HCT116 (cell line): ENCODE measurements at regions not wholly inside any gene's neighbourhood (a gene's known extent, or its start where the extent isn't known, plus 50 kb on each side); places are given as distances from the start of the nearest gene placed in this dataset.

Source experiments
- ATAC-seq: fragments of 200-7000 bp; cut with Tn5 transposase; 2 replicates; pipeline ENCODE4 v1.9.1; 2020; ENCODE audit warnings: mild to moderate bottlenecking, moderate library complexity
- BruUV-seq: library from RNA; stranded (reverse); fragments of 400-500 nt; replicated peaks from 2 replicates; lab custom pipeline; 2021; lab: Mats Ljungman, UMichigan
- CTCF ChIA-PET: fragments of 300-600 bp; sonication (Branson Sonifier 250); formaldehyde crosslinking; loops from one replicate; lab custom pipeline; 2021; ENCODE audit warnings: antibody characterized with exemption; lab: Charles Lee
- POLR2A ChIA-PET: fragments of 300-600, 350-600 bp; sonication (Branson Sonifier 250); formaldehyde crosslinking; loops from one replicate; lab custom pipeline; 2021; ENCODE audit warnings: antibody characterized with exemption; lab: Charles Lee
- RAD21 ChIA-PET, 2 experiments: fragments of 300-600 bp; sonication (Branson Sonifier 250); formaldehyde crosslinking; loops; one replicate each; lab custom pipeline; 2023; ENCODE audit warnings: low total read pairs in 2 of 2; ENCODE audit not compliant: uncharacterized antibody in 2 of 2, unreplicated experiment in 2 of 2, low non-redundant PET in 1 of 2; lab: Charles Lee
- DNase-seq: peaks from one replicate; pipeline ENCODE4 v3.0.0-alpha.2; 2010; ENCODE audit warnings: low read depth, low spot score
- H2AFZ ChIP-seq: fragments of 200-600 bp; shearing (Covaris generic), sonication (generic); 2 replicates; pipeline ENCODE4 v1.6.1; 2017; ENCODE audit warnings: low read depth, mixed run types, mixed read lengths, antibody characterized with exemption, low read length; ENCODE audit not compliant: poor library complexity, severe bottlenecking
- H3K27ac ChIP-seq: 2 replicates; pipeline ENCODE4 v1.5.1; 2012; ENCODE audit warnings: low read depth, low read length
- H3K27me3 ChIP-seq: fragments of 200-600 bp; sonication (generic); 2 replicates; pipeline ENCODE4 v1.6.1; 2016; ENCODE audit warnings: mixed run types, low read length, mixed read lengths; ENCODE audit not compliant: insufficient read depth
- H3K36me3 ChIP-seq, 2 experiments: fragments of 200-500 bp in 1 of 2; fragments of 200-600 bp in 1 of 2; sonication (Bioruptor generic) in 1 of 2; sonication (generic) in 1 of 2; 2 replicates each; pipeline versions ENCODE4 v1.5.1 to v1.6.1; 2014 to 2016; ENCODE audit warnings: low read length in 2 of 2, inconsistent platforms in 1 of 2, mixed read lengths in 1 of 2, mixed run types in 1 of 2; ENCODE audit not compliant: insufficient read depth in 2 of 2, control insufficient read depth in 1 of 2
- H3K4me1 ChIP-seq, 2 experiments: fragments of 200-600 bp in 1 of 2; sonication (generic) in 1 of 2; 2 replicates each; pipeline versions ENCODE4 v1.5.1 to v1.6.1; 2012 to 2017; ENCODE audit warnings: low read length in 2 of 2, inconsistent platforms in 1 of 2, mild to moderate bottlenecking in 1 of 2, mixed read lengths in 1 of 2, mixed run types in 1 of 2, moderate library complexity in 1 of 2; ENCODE audit not compliant: insufficient read depth in 2 of 2, control insufficient read depth in 1 of 2
- H3K4me2 ChIP-seq: fragments of 200-600 bp; sonication (generic); 2 replicates; pipeline ENCODE4 v1.6.1; 2017; ENCODE audit warnings: mixed run types, low read length, mixed read lengths
- H3K4me3 ChIP-seq, 2 experiments: fragments of 200-600 bp in 1 of 2; sonication (generic) in 1 of 2; replicated peaks in 1 of 2; 2 replicates each; pipeline ENCODE4 v1.5.1; 2011 to 2016; ENCODE audit warnings: low read length in 2 of 2, control low read depth in 1 of 2, low read depth in 1 of 2, mild to moderate bottlenecking in 1 of 2, mixed read lengths in 1 of 2, mixed run types in 1 of 2
- H3K79me2 ChIP-seq: fragments of 200-600 bp; sonication (generic); 2 replicates; pipeline ENCODE4 v1.6.1; 2017; ENCODE audit warnings: mild to moderate bottlenecking, mixed run types, low read length, moderate library complexity, mixed read lengths; ENCODE audit not compliant: insufficient read depth
- H3K9ac ChIP-seq: fragments of 200-600 bp; sonication (generic); 2 replicates; pipeline ENCODE4 v1.6.1; 2016; ENCODE audit warnings: low read length, mixed read lengths
- H3K9me2 ChIP-seq: fragments of 200-600 bp; sonication (generic), shearing (Covaris generic); 2 replicates; pipeline ENCODE4 v1.6.1; 2017; ENCODE audit warnings: mixed run types, mild to moderate bottlenecking, moderate library complexity; ENCODE audit not compliant: insufficient read depth
- H3K9me3 ChIP-seq, 2 experiments: fragments of 200-500 bp in 1 of 2; fragments of 200-600 bp in 1 of 2; sonication (Bioruptor generic) in 1 of 2; sonication (generic) in 1 of 2; 2 replicates each; pipeline ENCODE4 v1.6.1; 2014 to 2017; ENCODE audit warnings: low read length in 2 of 2, mixed read lengths in 2 of 2, inconsistent platforms in 1 of 2, low read depth in 1 of 2, mild to moderate bottlenecking in 1 of 2, mixed run types in 1 of 2, moderate library complexity in 1 of 2; ENCODE audit not compliant: control insufficient read depth in 1 of 2, insufficient read depth in 1 of 2
- H4K20me1 ChIP-seq: fragments of 200-600 bp; sonication (generic), shearing (Covaris generic); 2 replicates; pipeline ENCODE4 v1.6.1; 2017; ENCODE audit warnings: mixed run types, mild to moderate bottlenecking, moderate library complexity; ENCODE audit not compliant: insufficient read depth
- CEBPB ChIP-seq: IDR thresholded peaks from 2 replicates; pipeline ENCODE4 v1.6.1; 2012; ENCODE audit warnings: low read depth
- CTCF ChIP-seq, 3 experiments: fragments of 200-600 bp in 1 of 3; sonication (generic) in 1 of 3; IDR thresholded peaks in 2 of 3; conservative IDR thresholded peaks in 1 of 3; 2 replicates each; pipeline ENCODE4 v1.5.1; 2012 to 2017; ENCODE audit warnings: low read depth in 2 of 3, low read length in 2 of 3, antibody characterized with exemption in 1 of 3, borderline replicate concordance in 1 of 3, control low read depth in 1 of 3, mild to moderate bottlenecking in 1 of 3, mixed read lengths in 1 of 3, mixed run types in 1 of 3, moderate library complexity in 1 of 3; ENCODE audit not compliant: insufficient read depth in 1 of 3
- EGR1 ChIP-seq: IDR thresholded peaks from 2 replicates; pipeline ENCODE4 v1.6.1; 2012; ENCODE audit warnings: low read depth
- ELF1 ChIP-seq: IDR thresholded peaks from 2 replicates; pipeline ENCODE4 v1.6.1; 2012; ENCODE audit warnings: low read depth, borderline replicate concordance
- EZH2 ChIP-seq: fragments of 200-600 bp; sonication (generic); IDR thresholded peaks from 2 replicates; pipeline ENCODE4 v1.6.1; 2017; ENCODE audit warnings: antibody characterized with exemption, mixed run types
- EZH2phosphoT487 ChIP-seq: fragments of 200-600 bp; IDR thresholded peaks from 2 replicates; pipeline ENCODE4 v1.6.1; 2018; ENCODE audit warnings: antibody characterized with exemption, borderline replicate concordance
- FOSL1 ChIP-seq: IDR thresholded peaks from 2 replicates; pipeline ENCODE4 v1.6.1; 2012; ENCODE audit warnings: low read depth
- JUND ChIP-seq: IDR thresholded peaks from 2 replicates; pipeline ENCODE4 v1.6.1; 2012
- SIN3A ChIP-seq: IDR thresholded peaks from 2 replicates; pipeline ENCODE4 v1.6.1; 2012; ENCODE audit warnings: low read depth
- SP1 ChIP-seq: IDR thresholded peaks from 2 replicates; pipeline ENCODE4 v1.6.1; 2012; ENCODE audit warnings: low read depth
- SRF ChIP-seq: IDR thresholded peaks from 2 replicates; pipeline ENCODE4 v1.6.1; 2012; ENCODE audit warnings: low read depth
- TCF7L2 ChIP-seq: IDR thresholded peaks from 2 replicates; pipeline ENCODE4 v1.7.0; 2011; ENCODE audit warnings: borderline replicate concordance, inconsistent platforms; ENCODE audit not compliant: insufficient read depth, insufficient read length; ENCODE audit errors: extremely low read depth
- YY1 ChIP-seq: IDR thresholded peaks from 2 replicates; pipeline ENCODE4 v1.6.1; 2011; ENCODE audit warnings: low read length, low read depth, moderate library complexity, mild to moderate bottlenecking; ENCODE audit not compliant: insufficient replicate concordance; ENCODE audit errors: extremely low read depth
- ZBTB33 ChIP-seq: IDR thresholded peaks from 2 replicates; pipeline ENCODE4 v1.6.1; 2011; ENCODE audit warnings: mild to moderate bottlenecking, low read length, moderate library complexity; ENCODE audit not compliant: insufficient replicate concordance; ENCODE audit errors: extremely low read depth
- ZFX ChIP-seq: fragments of 450-650 bp; IDR thresholded peaks from 2 replicates; pipeline ENCODE4 v1.6.1; 2017
- ZNF274 ChIP-seq: fragments of 200-500 bp; sonication (Bioruptor generic); IDR thresholded peaks from 2 replicates; pipeline ENCODE4 v1.6.1; 2014; ENCODE audit warnings: mild to moderate bottlenecking, low read depth, low read length, inconsistent platforms
- intact Hi-C: fragments of 100-400 bp; cut with micrococcal nuclease; formaldehyde crosslinking; loops from 2 replicates; pipeline ENCODE4 v1.10.0; 2022
- TF ChIP-seq, protein P1 (sequence below): IDR thresholded peaks from 2 replicates; pipeline ENCODE4 v1.6.1; 2012

DNA sequence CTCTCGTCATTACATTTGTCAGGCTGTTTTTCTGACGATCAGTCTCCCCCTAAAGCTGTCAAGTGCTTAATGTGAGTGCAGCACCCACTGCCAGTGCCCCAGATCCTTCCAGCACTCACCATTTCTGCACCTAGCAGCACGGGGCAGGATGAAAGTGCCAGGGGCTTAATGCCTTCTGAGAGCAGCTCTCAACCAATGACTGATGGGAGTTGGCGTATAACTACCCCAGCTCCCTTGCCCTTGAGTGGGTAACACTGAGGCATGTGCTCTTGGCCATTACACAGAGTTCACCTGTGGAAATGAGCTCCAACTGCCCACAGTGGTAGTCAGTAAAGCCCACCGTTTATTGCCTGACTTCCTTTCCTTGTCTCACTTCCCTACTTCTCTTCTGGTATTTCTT lies 226.2 kb upstream of the BCOR start:
- no peaks in the 10 kb centered on the region for H3K36me3 ChIP-seq
- intact Hi-C loops = no loop called here
- BruUV-seq = no TSS peak
- H3K9ac ChIP-seq = no peak overlapping the region
- DNase-seq = no peak
- RAD21 ChIA-PET = no interaction called here
- no peak overlapping the region for H2AFZ ChIP-seq
- H3K4me2 ChIP-seq = no peak overlapping the region
- no peak overlapping the region for H3K27ac ChIP-seq
- POLR2A ChIA-PET = no interaction called here
- H3K79me2 ChIP-seq = no peaks in the 10 kb centered on the region
- H3K27me3 ChIP-seq = no peaks in the 10 kb centered on the region
- TF ChIP-seq TCF7L2 = no peak
- no peak for TF ChIP-seq JUND
- H3K9me2 ChIP-seq = no peaks in the 10 kb centered on the region
- no peaks in the 10 kb centered on the region for H3K4me1 ChIP-seq
- CTCF ChIA-PET = no interaction called here
- no peaks in the 10 kb centered on the region for H3K9me3 ChIP-seq
- no peak overlapping the region for H3K4me3 ChIP-seq
- H4K20me1 ChIP-seq = no peaks in the 10 kb centered on the region
- no peak for ATAC-seq

GRCh38 chrX:40320819-40321218 lies 223.1 kb upstream of the BCOR start:
- Histone ChIP-seq H3K9me2 (no peaks in the 10 kb centered on the region), H3K4me1 (no peaks in the 10 kb centered on the region), H3K36me3 (no peaks in the 10 kb centered on the region), H3K27me3 (no peaks in the 10 kb centered on the region), H4K20me1 (no peaks in the 10 kb centered on the region), H3K9ac (no peak overlapping the region), H3K27ac (no peak overlapping the region), H2AFZ (no peak overlapping the region), H3K4me2 (no peak overlapping the region), H3K9me3 (no peaks in the 10 kb centered on the region), H3K4me3 (no peak overlapping the region), H3K79me2 (no peaks in the 10 kb centered on the region)
- no TSS peak for BruUV-seq
- ChIA-PET RAD21 (no interaction called here), CTCF (no interaction called here), POLR2A (no interaction called here)
- DNase-seq = no peak
- intact Hi-C loops = no loop called here
- no peak for ATAC-seq
- TF ChIP-seq CEBPB = no peak
- TF ChIP-seq ZFX = no peak
- no peak for TF ChIP-seq EZH2
- TF ChIP-seq SRF = no peak
- no peak for TF ChIP-seq TCF7L2
- no peak for TF ChIP-seq FOSL1
- no peak for TF ChIP-seq ZBTB33
- TF ChIP-seq SP1 = no peak
- no peak for TF ChIP-seq SIN3A
- no peak for TF ChIP-seq CTCF (IDR thresholded peaks at IDR 0.05 in 2 of 3, conservative IDR thresholded peaks at IDR 0.05 in 1 of 3; ENCODE audit: borderline replicate concordance in 1 of 3, insufficient read depth in 1 of 3, low read depth in 2 of 3, low read length in 2 of 3)
- TF ChIP-seq EZH2phosphoT487 = no peak
- no peak for TF ChIP-seq YY1
- TF ChIP-seq, protein P1, sequence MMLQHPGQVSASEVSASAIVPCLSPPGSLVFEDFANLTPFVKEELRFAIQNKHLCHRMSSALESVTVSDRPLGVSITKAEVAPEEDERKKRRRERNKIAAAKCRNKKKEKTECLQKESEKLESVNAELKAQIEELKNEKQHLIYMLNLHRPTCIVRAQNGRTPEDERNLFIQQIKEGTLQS = no peak
- no peak for TF ChIP-seq EGR1
- TF ChIP-seq ZNF274 = no peak
- TF ChIP-seq ELF1 = no peak
- TF ChIP-seq, all 23 proteins: peak for 0
